GM19238 (cell line): ENCODE measurements at regions not wholly inside any gene's neighbourhood (a gene's known extent, or its start where the extent isn't known, plus 50 kb on each side); places are given as distances from the start of the nearest gene placed in this dataset.

ENCODE experiments used
- DNase-seq: peaks from one replicate; pipeline ENCODE4 v3.0.0; 2011; ENCODE audit warnings: low spot score; ENCODE audit not compliant: insufficient read length

DNA sequence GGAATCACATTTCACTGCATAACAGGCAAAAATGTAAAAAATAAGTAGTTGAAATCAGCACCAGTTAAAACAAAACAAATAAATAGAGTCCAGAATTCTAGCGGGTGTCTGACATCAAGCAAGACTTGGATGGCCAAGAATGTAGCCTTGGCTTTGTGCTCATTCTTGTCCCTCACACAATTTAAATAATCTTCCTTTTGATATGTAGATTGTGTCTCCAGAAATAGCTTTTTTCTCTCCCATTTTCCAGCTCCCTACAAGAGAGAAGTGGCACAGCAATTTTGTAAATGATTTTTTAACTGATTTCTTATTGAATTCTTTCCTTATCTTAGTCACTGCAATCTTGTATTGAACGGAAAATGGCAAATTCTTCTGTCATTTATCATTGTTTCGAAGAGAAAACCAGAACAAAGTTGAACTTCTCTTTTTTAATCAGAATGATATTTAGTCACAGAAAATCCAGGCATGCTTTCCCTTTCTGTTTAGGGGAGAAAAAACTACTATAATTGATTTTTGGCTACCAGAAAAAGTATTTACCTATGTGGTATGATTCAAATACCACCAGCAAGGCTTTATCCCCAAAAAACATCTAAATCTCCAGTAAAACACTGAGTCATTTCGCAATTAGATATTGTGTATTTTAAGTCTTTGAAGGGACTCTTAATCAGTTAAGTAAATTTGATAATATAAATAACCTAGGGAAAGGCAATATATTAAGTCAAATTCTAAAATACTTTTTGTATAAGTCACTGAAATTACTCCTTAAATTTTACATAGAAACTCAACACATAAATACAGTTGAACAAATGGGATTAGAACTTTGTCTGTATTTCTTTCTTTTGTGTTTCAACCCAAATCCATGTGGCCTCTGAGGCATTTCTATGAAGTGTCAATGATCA, 481.7 kb downstream of the GBE1 start:
- no peak for DNase-seq

DNA sequence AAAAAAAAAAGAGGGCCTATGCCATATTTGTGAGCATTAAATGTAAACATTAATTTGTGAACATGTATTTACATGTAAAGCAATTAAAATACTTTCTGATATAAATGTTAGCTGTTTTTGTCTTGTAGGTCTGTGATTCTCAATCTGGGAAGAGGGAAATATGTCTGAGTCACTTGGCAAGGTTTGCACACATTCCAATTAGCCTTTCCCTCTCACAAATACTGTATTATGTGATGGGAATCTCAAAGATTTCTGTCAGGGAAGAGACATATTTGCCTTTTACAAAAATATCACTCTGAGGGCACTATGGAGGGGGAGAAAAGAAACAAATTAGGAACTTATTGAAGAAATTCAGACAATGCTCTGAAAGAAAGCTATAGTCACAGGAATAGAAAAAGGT, 483.6 kb downstream of the GBE1 start:
- no peak for DNase-seq

- no peak for DNase-seq
These were observed 486.8 kb downstream of the GBE1 start for GRCh38 chr3:81274671-81275070.

DNA sequence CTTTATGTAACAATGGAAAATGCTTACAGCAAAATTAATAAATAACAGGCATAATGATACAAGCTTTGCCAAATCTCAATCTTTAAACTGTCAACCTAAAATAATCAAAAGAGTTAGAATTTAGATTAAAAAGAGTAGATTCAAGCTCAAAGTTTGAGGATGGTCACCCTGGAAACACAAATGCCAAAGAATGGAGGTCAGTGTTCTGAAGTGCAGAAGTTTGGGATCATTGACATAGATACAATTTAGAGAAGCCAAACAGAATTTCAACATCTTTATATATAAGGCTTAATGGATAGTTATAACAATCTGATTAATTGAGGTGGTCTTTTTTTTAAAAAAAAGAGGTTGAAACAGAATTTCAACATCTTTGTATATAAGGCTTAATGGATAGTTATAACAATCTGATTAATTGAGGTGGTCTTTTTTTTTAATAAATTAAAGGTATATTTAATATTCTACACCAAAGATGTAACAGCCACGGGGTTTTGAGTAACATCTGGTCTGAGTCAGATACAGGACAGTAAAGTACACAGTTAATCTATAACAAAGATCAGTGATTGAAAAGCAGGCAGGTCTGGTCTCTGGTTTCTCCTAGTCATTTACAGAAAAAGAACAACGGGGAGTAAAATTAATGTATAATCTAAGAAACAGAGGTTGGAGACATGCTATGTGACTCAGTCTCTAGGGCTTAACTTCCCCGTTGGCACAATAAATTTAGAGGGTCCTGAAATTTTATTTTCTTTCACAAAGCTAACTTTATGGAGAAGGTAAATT, 490.7 kb downstream of the GBE1 start:
- DNase-seq, result no peak

DNA sequence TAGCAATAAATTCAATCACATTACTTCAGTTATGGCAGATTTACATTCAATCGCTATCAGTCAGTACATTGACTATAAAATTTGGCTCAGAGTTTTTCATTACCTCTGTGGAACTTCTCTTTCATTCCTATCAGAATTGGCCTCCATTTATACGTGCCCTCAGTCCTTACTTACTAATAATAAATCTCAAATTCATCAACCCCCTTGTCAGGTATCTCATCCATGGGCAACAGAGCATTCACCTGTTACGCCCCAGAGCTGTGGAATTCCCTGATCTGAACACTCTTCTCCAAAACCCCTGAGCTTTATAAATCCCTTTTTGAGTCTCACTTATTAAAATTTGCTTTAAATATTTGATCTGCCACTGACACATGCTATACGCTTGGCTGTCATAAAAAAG, 492.9 kb downstream of the GBE1 start:
- no peak for DNase-seq

GRCh38 chr3:81261996-81262395, 499.4 kb downstream of the GBE1 start:
- no peak for DNase-seq

DNA sequence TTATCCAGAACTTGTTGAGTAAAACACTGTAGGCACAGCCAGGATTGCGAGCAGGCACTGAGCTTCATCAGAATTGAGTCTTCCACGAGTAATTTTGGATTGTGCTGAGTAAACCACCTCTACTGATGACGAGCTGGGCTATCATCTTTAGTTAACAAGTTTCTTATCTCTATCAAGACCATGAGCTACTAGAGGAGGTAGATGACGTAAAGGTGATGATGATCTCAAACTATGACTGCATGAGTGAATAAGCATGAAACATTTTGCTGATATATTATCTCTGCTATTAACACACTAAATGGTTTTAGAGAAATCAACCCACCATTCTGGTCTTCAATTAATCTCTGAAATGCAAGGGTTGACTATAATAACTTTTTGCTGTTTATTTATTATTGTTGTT, 506.0 kb downstream of the GBE1 start:
- DNase-seq, result no peak

DNA sequence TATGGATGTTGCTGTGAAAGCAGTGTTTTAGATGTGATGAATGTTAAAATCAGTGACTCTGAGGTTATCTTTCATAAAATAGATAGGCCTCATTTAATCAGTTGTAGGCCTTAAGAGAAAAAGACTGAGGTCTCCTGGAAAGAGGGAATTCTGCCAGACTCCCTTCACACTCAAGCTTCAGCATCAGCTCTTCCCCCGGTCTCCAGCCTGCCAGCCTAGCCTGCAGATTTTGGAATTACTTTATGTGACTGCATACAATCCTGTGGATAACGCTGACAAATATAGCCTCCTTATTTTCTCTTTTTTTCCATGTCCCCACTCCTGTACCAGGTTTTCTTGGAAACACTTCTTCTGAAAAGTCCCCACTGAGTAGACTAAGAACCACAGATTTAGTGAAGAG, 510.3 kb downstream of the GBE1 start:
- DNase-seq, result no peak

GRCh38 chr3:81249540-81250029, 511.9 kb downstream of the GBE1 start:
- no peak for DNase-seq

DNA sequence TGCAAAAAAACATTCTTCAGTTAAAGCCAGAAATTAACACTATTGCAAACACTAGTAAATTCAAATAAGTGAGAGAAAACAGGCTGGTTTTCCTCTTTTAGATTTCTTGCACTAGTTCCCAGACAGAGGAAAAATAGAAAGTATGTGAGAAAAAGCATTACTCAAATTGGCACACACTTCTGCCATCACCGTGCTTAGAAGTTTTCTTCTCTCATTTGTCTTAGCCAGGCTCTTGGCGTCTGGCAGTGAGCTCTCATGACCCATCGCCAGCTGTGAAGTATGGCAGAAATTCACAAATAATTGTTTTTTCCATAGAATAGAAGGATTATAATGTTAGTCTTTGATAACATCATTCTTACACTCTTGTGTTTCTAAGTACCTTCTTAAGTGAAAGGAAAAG, 515.9 kb downstream of the GBE1 start:
- no peak for DNase-seq

GRCh38 chr3:81245043-81245442, 516.4 kb downstream of the GBE1 start:
- no peak for DNase-seq

DNA sequence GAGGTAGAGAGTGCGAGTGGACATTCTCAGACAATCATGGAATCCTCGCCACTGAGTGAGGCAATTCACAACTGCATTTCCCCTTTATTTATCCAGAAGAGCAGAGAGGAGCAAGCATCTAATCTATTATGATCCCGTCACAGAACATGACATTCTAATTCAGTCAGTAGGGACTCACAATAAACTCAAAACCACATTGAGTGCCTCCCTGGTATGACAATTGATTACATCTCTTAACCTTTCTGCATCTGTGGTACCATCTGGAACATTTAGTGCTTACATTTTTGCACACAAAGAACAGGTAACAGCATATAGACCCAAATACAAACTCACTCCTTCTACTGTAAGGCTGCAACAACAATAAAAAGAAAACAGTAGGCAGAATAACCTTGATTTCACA, 517.2 kb downstream of the GBE1 start:
- DNase-seq, result no peak

GRCh38 chr3:81242871-81243270, 518.6 kb downstream of the GBE1 start:
- no peak for DNase-seq

DNA sequence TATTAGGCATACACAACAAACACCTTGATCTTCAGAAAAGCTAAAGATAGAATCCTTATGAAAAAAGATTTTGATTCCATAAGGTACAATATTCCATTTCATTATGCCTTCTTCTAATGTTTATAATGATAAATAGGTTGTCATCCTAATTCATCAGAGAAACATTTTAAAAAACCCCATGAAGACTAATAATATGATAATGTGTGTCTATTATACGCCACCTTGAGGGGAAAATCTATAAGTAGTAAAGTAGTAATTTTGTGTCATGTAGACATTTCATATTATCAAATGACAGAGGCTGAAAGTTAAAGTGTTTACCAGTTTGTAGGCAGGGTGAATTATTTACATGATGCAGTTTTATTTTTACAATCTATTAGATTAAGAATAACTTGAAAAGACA, 524.3 kb downstream of the GBE1 start:
- DNase-seq, result no peak

DNA sequence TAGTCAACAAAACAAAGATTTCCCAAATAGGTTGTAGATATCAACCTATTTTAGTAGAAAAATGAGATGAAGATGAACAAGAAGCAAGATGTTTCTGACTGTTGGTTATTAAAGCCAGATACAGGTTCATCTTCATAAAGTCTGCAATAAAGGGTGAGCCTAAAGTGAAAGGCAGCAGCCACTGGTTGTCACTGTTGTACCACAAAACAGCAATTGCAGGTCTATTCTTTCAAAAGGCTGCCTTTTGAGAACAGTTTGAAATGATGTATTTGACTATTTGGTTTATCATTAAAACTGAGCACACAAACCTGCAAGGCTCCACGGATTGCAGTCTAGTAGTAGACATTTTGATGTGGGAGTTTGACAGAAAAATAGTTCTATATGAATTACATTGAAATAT, 543.4 kb downstream of the GBE1 start:
- DNase-seq, result no peak

DNA sequence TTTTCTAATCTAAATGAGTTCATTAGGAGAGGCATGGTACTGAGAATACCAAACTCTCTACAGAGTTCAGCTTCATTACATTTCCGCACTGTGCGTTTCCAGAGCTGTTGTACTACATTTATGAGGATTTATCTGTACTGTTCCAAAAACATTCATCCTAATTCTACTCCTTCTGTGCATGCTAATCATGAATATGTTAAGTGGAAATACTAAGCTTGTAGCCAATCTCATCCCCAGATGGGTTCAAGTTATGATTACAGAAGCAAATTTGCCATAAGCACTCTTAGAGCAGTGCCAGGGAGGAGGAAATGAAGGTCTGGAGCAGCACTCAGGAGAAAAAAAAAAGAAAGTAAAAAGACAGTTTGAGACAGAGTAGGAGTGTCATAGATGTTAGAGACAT, 544.3 kb downstream of the GBE1 start:
- no peak for DNase-seq

GRCh38 chr3:81216192-81216591, 545.3 kb downstream of the GBE1 start:
- no peak for DNase-seq

DNA sequence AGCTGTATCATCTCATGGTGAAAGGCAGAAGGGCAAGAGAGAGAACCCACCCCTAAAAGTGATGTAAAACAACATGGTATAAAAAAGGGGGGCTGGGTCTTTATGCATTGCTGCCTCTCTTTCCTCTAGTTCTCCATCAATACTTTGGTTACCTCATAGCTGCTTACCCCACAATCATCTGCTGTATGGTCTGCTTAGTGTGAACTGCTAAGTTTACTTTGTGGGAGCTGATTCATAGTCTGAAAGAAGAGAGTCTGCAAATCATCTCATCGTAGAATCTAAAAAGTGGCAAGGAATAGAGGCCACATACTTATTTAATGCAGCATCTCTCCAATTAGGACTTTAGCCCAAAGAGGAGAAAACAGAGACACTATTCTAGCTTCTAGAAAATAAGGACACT, 546.8 kb downstream of the GBE1 start:
- no peak for DNase-seq

DNA sequence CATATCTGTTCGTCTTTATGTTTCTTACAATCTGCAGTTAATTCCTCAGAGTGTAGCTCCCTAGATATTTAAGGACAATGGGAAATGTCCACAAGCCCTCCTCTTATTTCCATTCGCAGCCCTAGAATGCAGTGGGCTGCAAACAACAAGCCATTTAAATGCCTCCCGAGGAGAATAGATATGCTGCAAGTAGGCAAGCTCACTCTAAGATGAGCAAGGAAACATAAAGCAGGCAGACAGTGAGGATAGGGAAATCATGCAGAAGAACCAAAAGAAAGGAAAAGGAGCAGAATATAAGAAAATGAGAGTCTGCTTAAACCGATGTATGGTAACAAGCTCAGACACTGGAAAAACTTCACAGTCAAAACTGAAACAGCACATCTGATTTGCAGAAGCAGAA, 561.9 kb downstream of the GBE1 start:
- DNase-seq, result no peak

DNA sequence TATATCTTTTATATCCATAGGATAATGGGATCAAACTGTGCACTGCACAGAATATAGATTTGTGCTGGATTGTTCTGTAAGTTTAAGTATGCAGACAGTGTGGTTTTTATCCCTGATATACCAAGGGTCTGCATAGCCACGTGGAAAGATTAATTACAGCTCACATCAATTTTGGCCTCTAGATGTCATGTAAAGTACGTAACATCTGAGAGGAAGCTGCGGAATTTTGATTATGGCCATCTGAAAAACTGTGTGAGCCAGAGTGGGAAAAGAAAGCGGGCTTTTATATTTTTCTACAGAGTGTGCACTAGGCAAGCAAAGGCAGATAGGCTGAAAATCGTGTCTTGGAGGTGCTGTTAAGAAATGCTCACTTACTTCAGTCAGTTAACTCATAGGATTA, 562.7 kb downstream of the GBE1 start:
- no peak for DNase-seq

DNA sequence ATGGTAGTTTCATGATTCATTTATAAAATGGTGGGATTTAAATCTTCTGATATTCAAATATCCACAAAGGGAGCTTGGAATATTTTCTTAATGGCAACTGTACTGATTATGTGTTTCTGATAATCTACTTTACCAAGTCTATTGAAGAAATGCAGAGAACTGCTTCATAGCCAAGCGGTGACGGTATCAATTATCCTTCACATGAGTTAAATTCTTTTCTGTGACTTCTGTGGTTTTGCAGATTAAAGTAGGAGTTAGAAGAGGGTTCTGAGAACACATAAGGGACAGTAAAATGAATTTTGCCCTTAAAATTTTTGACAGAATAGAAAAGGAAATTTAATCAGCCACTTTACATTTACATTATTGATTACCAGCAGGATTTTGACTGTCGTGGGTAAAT, 563.2 kb downstream of the GBE1 start:
- DNase-seq, result no peak

GRCh38 chr3:81197386-81197785, 564.1 kb downstream of the GBE1 start:
- DNase-seq, result no peak

- no peak for DNase-seq
These were observed 566.0 kb downstream of the GBE1 start for GRCh38 chr3:81195478-81195877.
